CD14-positive monocyte (primary cell): ENCODE measurements at regions not wholly inside any gene's neighbourhood (a gene's known extent, or its start where the extent isn't known, plus 50 kb on each side); places are given as distances from the start of the nearest gene placed in this dataset.
A peak's percentile ranks its signal among the peaks of the same experiment; 100 is the strongest.

ENCODE experiments used
- DNase-seq, 3 donors: peaks; one replicate each; pipeline ENCODE4 v3.0.0-alpha.2; 2011 to 2022
- H2AFZ ChIP-seq: 2 replicates; pipeline ENCODE4 v1.6.0; 2012; ENCODE audit warnings: mild to moderate bottlenecking, low read depth, low read length, inconsistent platforms; ENCODE audit not compliant: insufficient read depth, poor library complexity, severe bottlenecking
- H3K27ac ChIP-seq, 2 donors: 1 replicate in 1 of 2; 2 replicates in 1 of 2; pipeline ENCODE4 v1.5.1; 2012 to 2013; ENCODE audit warnings: low read length in 2 of 2, control low read depth in 1 of 2, inconsistent platforms in 1 of 2, low read depth in 1 of 2, mild to moderate bottlenecking in 1 of 2
- H3K27me3 ChIP-seq, 2 donors: one replicate each; pipeline versions ENCODE4 v1.6.0 to v1.6.1; 2011 to 2013; ENCODE audit warnings: low read length in 2 of 2; ENCODE audit not compliant: control insufficient read depth in 2 of 2, insufficient read depth in 2 of 2
- H3K36me3 ChIP-seq, 2 donors: replicated peaks in 1 of 2; 1 replicate in 1 of 2; 2 replicates in 1 of 2; pipeline versions ENCODE4 v1.5.1 to v1.6.1; 2012 to 2013; ENCODE audit warnings: low read length in 2 of 2, control low read depth in 1 of 2, inconsistent platforms in 1 of 2, mild to moderate bottlenecking in 1 of 2; ENCODE audit not compliant: insufficient read depth in 2 of 2, control insufficient read depth in 1 of 2
- H3K4me1 ChIP-seq, 2 donors: 1 replicate in 1 of 2; 2 replicates in 1 of 2; pipeline versions ENCODE4 v1.5.1 to v1.6.1; 2012 to 2013; ENCODE audit warnings: low read length in 2 of 2, control low read depth in 1 of 2, inconsistent platforms in 1 of 2, mild to moderate bottlenecking in 1 of 2, moderate library complexity in 1 of 2; ENCODE audit not compliant: insufficient read depth in 2 of 2, control insufficient read depth in 1 of 2
- H3K4me2 ChIP-seq: replicated peaks from 2 replicates; pipeline ENCODE3; 2012; ENCODE audit warnings: low read length, moderate library complexity, mild to moderate bottlenecking; ENCODE audit not compliant: poor library complexity, severe bottlenecking; ENCODE audit errors: extremely low read depth
- H3K4me3 ChIP-seq, 3 experiments: fragments of 200-600 bp in 1 of 3; sonication (generic) in 1 of 3; replicated peaks in 1 of 3; 1 replicate in 2 of 3; 2 replicates in 1 of 3; pipeline ENCODE4 v1.5.1; 2011 to 2013; ENCODE audit warnings: low read length in 3 of 3, mild to moderate bottlenecking in 3 of 3, control low read depth in 2 of 3, low read depth in 2 of 3, inconsistent platforms in 1 of 3, moderate library complexity in 1 of 3
- H3K79me2 ChIP-seq: 2 replicates; pipeline ENCODE4 v1.6.0; 2012; ENCODE audit warnings: mild to moderate bottlenecking, control low read depth, inconsistent platforms, low read length, moderate library complexity; ENCODE audit not compliant: insufficient read depth
- H3K9ac ChIP-seq: 2 replicates; pipeline ENCODE4 v1.6.0; 2017; ENCODE audit warnings: low read length, mild to moderate bottlenecking; ENCODE audit not compliant: insufficient read depth, poor library complexity, severe bottlenecking
- H3K9me3 ChIP-seq, 2 donors: replicated peaks in 1 of 2; 1 replicate in 1 of 2; 2 replicates in 1 of 2; pipeline versions ENCODE4 v1.5.1 to v1.6.1; 2012 to 2013; ENCODE audit warnings: low read length in 2 of 2, control low read depth in 1 of 2; ENCODE audit not compliant: control insufficient read depth in 1 of 2, insufficient read depth in 1 of 2
- H4K20me1 ChIP-seq: 2 replicates; pipeline ENCODE4 v1.6.0; 2012; ENCODE audit warnings: mild to moderate bottlenecking, low read length, control low read depth, moderate library complexity; ENCODE audit not compliant: insufficient read depth
- H3K27ac Mint-ChIP-seq, 7 donors: one replicate each; pipeline ENCODE4 v1.8.0; 2020; ENCODE audit warnings: mild to moderate bottlenecking in 7 of 7, mixed read lengths in 7 of 7, moderate library complexity in 6 of 7, inconsistent platforms in 2 of 7
- H3K27me3 Mint-ChIP-seq, 3 donors: one replicate each; pipeline ENCODE4 v1.8.0; 2021 to 2022; ENCODE audit warnings: low read depth in 3 of 3, mild to moderate bottlenecking in 3 of 3, mixed read lengths in 3 of 3, moderate library complexity in 3 of 3, inconsistent platforms in 1 of 3
- H3K36me3 Mint-ChIP-seq, 2 donors: one replicate each; pipeline ENCODE4 v1.8.0; 2020; ENCODE audit warnings: mixed read lengths in 2 of 2, inconsistent platforms in 1 of 2, mild to moderate bottlenecking in 1 of 2
- H3K4me1 Mint-ChIP-seq: one replicate; pipeline ENCODE4 v1.8.0; 2020; ENCODE audit warnings: mild to moderate bottlenecking, mixed read lengths
- H3K4me3 Mint-ChIP-seq, 2 donors: one replicate each; pipeline ENCODE4 v1.8.0; 2020; ENCODE audit warnings: mild to moderate bottlenecking in 2 of 2, mixed read lengths in 2 of 2, moderate library complexity in 1 of 2
- H3K9me3 Mint-ChIP-seq, 7 donors: one replicate each; pipeline ENCODE4 v1.8.0; 2020 to 2022; ENCODE audit warnings: mixed read lengths in 7 of 7, mild to moderate bottlenecking in 6 of 7, moderate library complexity in 6 of 7, inconsistent platforms in 2 of 7
- CTCF ChIP-seq: fragments of 200-600 bp; IDR thresholded peaks from one replicate; pipeline ENCODE4 v1.8.0; 2022; ENCODE audit warnings: antibody characterized with exemption, mild to moderate bottlenecking
- WGBS: methylation state at CpG from one replicate; pipeline ENCODE4 v1.1.5; 2013; ENCODE audit warnings: missing lambda C conversion rate; ENCODE audit not compliant: insufficient coverage; 5-methylcytosine and 5-hydroxymethylcytosine counted together
- intact Hi-C, 2 donors: fragments of 100-400 bp; cut with micrococcal nuclease; formaldehyde crosslinking; loops; one replicate each; pipeline versions ENCODE4 v1.15.0 to v1.15.1; 2023

DNA sequence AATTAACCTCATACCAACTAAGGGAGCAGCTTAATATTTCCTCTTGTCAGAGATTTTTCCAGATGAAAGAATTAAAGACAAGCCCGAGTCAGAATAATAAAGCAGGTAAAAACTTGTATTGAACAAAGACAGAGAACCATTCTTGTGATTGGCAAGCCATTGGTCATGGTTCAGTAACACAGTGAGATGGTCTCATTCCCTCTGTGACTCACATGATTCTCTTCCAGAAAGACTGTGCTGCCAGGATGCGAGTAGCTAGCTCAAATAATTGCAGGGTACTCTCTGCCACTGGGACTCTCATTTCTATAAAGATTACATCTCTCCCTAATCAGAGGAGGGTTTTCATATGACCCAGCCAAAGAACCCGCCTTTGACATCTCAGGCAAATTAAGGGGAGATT, 179.4 kb downstream of the PHLDA1 start:
- Mint-ChIP-seq H3K9me3 (peaks cover 0 to 2% (median 0%) of the 10 kb centered on the region in 7 donors), H3K4me3 (no peak overlapping the region), H3K4me1 (no peaks in the 10 kb centered on the region), H3K27ac (no peak overlapping the region), H3K36me3 (no peaks in the 10 kb centered on the region), H3K27me3 (peaks cover 2 to 8% (median 4%) of the 10 kb centered on the region in 3 donors)
- intact Hi-C loops = no loop called here
- no peak overlapping the region for H3K4me2 ChIP-seq
- H3K27ac ChIP-seq = no peak overlapping the region
- no peaks in the 10 kb centered on the region for H4K20me1 ChIP-seq
- H3K4me3 ChIP-seq = no peak overlapping the region
- H3K9me3 ChIP-seq = no peaks in the 10 kb centered on the region
- no peaks in the 10 kb centered on the region for H3K79me2 ChIP-seq
- H3K36me3 ChIP-seq = no peaks in the 10 kb centered on the region
- H3K4me1 ChIP-seq = no peaks in the 10 kb centered on the region
- no peaks in the 10 kb centered on the region for H3K27me3 ChIP-seq
- no peak overlapping the region for H3K9ac ChIP-seq
- no peak overlapping the region for H2AFZ ChIP-seq
- WGBS = no CpG with 5 or more reads among the region's 3 CpGs
- no peak for DNase-seq
- no peak for TF ChIP-seq CTCF

DNA sequence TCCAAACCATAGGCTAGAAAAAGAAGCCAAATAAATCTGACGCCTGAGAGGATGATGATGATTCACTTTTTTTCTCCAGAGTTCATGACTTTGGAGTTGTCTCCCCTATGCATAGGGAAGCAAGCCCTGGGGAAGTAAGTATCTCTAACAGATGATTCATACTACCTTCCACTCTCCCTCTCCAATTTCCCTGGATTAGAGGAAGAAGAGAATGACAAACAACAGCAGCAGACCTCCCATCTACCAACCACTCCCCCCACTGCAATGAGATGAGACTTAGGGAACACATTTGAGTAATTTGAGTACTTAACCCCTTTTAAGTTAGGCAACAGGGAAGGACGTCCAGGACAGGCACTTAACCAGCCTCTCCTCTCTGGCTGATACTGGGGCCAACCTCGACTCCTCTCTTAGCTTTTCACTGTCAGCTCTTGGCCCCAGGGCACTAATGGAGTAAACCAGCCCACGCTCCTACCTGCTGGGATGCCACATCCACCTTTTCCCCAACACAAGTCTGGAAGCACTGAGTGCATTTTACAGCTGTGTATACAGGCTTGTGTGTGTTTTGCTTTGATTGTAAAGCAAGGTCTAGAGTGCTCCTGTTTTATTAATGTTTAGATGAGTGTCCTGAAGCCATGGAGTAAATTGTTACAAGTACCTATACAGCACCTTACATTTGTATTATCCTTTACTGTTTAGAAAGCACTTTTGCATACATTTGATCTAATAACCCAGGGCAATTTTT, 180.7 kb downstream of the PHLDA1 start:
- Mint-ChIP-seq H3K9me3 (peaks cover 0 to 4% (median 0%) of the 10 kb centered on the region in 7 donors), H3K4me3 (no peak overlapping the region), H3K4me1 (no peaks in the 10 kb centered on the region), H3K36me3 (no peaks in the 10 kb centered on the region), H3K27ac (no peak overlapping the region), H3K27me3 (peaks cover 2 to 7% (median 4%) of the 10 kb centered on the region in 3 donors)
- no peak overlapping the region for H2AFZ ChIP-seq
- intact Hi-C loops = no loop called here
- no peaks in the 10 kb centered on the region for H3K27me3 ChIP-seq
- H3K4me2 ChIP-seq = no peak overlapping the region
- H4K20me1 ChIP-seq = no peaks in the 10 kb centered on the region
- H3K36me3 ChIP-seq = no peaks in the 10 kb centered on the region
- no peaks in the 10 kb centered on the region for H3K4me1 ChIP-seq
- no peaks in the 10 kb centered on the region for H3K9me3 ChIP-seq
- 54% methylated on average over 2 of the region's 4 CpGs for WGBS
- H3K4me3 ChIP-seq = no peak overlapping the region
- H3K27ac ChIP-seq = no peak overlapping the region
- H3K79me2 ChIP-seq = no peaks in the 10 kb centered on the region
- peak in 1 of 3 donors; percentile 13 for DNase-seq
- no peak overlapping the region for H3K9ac ChIP-seq
- no peak for TF ChIP-seq CTCF
